Mammary epithelial cell (primary cell): ENCODE measurements at regions not wholly inside any gene's neighbourhood (a gene's known extent, or its start where the extent isn't known, plus 50 kb on each side); places are given as distances from the start of the nearest gene placed in this dataset.

Source experiments
- EZH2 ChIP-seq: IDR thresholded peaks from 2 replicates; pipeline ENCODE4 v1.6.1; 2012; ENCODE audit warnings: low read length, inconsistent platforms, borderline replicate concordance
- TF ChIP-seq, protein P1 (sequence below), 2 donors: IDR thresholded peaks in 1 of 2; conservative IDR thresholded peaks in 1 of 2; 2 replicates each; pipeline ENCODE4 v1.5.1; 2011 to 2012; ENCODE audit warnings: inconsistent platforms in 2 of 2, low read length in 2 of 2, mild to moderate bottlenecking in 2 of 2, control low read depth in 1 of 2, low read depth in 1 of 2; ENCODE audit not compliant: insufficient read depth in 1 of 2; ENCODE audit errors: extremely low read depth in 1 of 2

GRCh38 chr4:24160358-24160757 lies 270.5 kb upstream of the PPARGC1A start:
- TF ChIP-seq, protein P1, sequence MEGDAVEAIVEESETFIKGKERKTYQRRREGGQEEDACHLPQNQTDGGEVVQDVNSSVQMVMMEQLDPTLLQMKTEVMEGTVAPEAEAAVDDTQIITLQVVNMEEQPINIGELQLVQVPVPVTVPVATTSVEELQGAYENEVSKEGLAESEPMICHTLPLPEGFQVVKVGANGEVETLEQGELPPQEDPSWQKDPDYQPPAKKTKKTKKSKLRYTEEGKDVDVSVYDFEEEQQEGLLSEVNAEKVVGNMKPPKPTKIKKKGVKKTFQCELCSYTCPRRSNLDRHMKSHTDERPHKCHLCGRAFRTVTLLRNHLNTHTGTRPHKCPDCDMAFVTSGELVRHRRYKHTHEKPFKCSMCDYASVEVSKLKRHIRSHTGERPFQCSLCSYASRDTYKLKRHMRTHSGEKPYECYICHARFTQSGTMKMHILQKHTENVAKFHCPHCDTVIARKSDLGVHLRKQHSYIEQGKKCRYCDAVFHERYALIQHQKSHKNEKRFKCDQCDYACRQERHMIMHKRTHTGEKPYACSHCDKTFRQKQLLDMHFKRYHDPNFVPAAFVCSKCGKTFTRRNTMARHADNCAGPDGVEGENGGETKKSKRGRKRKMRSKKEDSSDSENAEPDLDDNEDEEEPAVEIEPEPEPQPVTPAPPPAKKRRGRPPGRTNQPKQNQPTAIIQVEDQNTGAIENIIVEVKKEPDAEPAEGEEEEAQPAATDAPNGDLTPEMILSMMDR (conservative IDR thresholded peaks at IDR 0.05 in 1 of 2, IDR thresholded peaks at IDR 0.05 in 1 of 2; ENCODE audit: extremely low read depth in 1 of 2, insufficient read depth in 1 of 2, low read depth in 1 of 2, low read length in 2 of 2), result no peak
- TF ChIP-seq EZH2, result no peak
